Pulmonary artery endothelial cell (primary cell): ENCODE measurements at regions not wholly inside any gene's neighbourhood (a gene's known extent, or its start where the extent isn't known, plus 50 kb on each side); places are given as distances from the start of the nearest gene placed in this dataset.
"Not testable (repeated sequence)": the region's sequence is repeated elsewhere in the genome, so short reads cannot be mapped to it uniquely, and the experiment has no call there.

Experiments used
- DNase-seq: peaks from one replicate; pipeline ENCODE4 v3.0.0-alpha.2; 2011; ENCODE audit warnings: low read depth, low spot score

DNA sequence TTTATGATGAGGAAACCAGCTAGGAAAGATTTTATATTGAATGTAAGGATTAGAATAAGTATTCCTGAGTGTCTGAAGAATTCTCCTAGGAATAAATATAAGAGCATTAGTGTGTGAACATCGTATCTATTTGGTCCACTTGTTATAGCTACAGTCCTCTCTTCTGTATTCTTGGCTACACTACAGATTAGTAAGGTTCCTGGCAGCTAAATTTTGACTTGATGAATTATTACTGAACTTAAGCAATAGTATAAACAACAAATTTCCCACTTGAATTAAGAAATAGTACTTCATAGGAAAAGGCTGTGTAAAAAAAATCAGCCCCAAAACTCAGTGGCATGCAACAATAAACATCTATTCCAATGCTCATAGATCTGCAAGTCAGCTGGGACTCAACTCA lies 138.4 kb upstream of the G2E3 start:
- no peak for DNase-seq

DNA sequence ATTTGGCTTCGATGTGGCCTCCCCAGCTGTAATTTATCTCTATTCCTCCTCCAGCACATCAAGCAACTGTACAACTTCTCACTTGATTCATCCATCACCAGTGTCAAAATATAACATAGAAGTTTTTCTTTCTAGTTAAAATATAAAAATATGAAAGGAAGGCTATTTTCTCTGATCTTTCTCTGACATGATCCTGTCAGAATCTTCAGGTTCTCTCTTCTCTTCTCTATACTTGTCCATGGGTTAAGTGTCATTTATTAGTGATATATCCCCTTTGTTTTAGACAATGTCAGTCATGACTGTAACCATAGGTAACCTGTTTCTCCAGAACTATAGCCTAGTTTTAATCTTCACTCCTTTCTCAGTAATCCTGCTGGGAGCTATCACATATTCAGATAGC lies 132.5 kb upstream of the G2E3 start:
- no peak for DNase-seq

DNA sequence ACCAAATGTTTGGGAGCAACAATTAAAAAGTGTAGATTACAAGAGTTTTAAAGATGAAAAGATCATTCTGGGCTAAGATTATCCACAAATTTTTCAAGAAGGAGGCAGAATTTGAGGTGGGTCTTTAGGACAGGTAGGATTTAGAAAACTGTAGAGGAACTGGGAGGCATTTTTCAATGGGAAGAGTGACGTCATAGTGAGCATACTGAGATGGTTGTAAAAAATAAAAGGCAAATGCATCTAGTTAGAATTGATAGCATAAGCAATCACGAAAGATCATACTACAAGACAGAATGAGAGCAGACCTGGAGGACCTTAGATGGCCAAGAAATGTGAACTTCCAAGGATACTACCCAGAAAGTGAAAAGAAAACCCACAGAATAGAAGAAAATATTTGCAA lies 131.6 kb upstream of the G2E3 start:
- no peak for DNase-seq

DNA sequence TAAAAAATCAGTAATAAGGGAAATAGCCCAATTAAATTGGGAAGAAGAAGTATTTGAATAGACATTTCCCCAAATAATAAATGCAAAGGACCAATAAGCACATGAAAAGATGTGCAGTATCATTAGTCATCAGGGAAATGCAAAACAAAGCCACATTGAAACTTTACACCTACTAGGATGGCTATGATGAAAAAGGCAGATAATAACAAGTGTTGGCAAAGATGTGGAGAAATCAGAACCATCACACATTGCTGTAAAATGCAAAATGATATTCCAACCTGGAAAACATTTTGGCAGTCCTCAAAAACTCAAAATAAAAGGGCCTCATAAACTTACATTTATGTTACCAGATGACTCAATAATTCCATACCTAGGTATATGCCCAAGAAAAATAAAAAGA lies 131.1 kb upstream of the G2E3 start:
- DNase-seq = no peak

DNA sequence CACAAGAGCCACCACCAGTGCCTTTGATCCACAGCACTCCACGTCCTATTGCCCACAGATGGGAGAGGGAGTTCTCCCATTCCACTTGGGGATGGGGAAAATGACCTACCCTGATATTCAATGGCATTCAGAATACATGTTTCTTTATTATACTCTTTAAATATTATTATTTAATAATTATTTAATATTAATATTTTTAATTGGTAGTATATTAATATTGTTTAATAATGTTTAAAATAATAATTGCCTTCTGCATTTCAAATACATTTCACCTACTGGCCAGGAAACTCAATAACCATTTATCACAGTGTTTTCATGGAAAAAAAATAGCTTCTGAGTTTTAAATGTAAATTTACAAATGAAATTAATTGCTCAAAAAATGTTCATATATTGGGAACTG lies 127.4 kb upstream of the G2E3 start:
- DNase-seq = no peak

DNA sequence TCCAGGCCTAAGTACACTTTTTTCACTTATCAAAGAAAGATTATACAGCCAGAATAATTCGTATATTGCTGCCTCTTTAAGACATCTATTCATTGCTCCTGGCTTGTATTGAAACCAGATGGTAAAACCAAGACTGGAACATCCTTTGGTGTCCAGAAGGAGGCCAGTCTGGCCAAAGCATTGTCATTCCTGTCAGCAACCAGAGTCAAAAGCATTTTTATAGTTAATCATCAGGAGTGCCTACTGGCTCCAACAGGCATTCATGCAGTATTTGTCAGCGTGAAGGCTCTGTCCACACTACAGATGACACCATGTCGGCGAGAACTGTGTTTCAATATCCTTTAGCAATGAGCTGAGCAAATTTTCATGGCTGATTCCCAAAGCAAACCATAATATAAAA lies 118.0 kb upstream of the G2E3 start:
- DNase-seq = no peak

DNA sequence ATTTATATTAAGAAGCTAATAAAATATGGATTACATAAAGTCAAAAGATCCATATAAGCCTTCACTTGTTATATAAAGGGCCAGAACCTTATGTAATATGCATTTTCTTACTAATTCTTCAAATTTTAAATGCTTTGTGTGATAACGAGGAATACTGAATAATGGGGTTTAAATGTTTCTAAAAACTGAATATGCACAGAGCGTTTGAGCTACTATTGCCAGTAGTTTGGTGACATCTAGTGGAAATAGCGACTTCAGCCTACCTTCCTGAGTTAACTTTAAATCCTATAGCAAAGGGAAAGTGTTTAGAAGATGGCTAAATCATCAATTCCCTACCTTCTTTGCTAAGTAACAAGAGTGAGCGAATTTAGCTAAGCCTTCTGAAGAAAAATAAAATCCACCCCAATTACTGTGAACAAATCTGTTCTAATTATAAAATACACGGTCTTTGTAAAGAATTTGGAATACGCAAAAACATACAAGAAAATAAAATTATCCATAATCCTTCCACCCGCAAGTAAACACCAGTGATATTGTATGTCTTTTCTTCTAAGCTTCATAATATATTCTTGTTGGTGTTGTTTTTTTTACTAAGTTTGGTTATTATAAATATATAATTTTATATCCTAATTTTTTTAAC lies 115.5 kb upstream of the G2E3 start:
- no peak for DNase-seq

DNA sequence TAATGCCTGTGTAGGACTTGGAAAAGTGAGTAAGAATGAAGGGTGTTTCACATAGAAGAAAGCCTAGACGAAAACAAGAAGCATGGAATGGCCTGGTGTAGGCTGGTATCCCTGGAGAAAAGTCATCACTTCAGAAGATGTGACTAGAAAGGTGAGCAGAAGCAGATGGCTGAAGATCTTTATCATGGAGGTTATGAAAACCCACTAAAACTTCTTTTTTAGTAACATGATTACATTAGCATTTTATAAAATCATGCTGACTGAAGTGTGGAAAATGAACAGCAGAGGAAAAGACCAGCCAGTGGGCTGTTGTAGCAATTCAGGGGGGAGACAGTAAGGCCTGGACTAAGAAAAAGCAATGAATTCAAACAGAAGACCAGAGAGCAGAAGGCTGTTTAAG lies 114.5 kb upstream of the G2E3 start:
- no peak for DNase-seq

DNA sequence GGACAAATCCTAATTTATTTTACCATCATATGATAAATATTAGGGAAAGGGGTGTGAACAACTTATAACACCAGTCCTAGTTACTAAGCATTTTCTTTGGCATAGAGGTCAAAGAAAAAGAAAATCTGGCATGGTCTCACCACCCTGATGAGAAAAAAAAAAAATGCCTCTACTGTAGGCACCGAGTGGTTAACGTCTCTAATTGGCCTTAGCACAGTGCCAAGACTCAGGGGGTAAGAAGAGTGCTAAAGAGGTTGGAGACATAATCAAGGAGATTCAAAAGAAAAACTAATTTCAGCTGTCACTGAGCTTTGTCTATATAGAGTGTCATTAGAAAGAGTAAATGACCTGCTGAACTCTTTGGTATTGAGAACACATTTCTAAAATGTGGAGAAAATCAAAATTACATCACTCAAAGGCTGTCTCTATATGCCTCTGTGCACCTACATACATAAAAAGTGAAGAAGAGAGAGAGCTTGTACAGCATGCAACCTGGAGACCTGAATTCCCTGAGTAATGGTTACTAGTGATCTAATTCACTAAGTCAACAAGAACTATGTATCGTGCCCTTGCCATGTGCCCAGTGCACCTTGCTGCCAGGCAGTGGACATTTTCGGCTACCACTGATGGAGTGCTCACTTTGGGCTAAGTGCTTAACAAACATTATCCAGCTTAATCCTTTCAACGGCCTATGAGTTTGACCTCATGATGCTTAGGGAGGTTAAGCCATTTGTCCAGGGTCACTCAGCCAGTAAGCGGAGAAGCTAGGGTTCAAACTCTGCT lies 113.8 kb upstream of the G2E3 start:
- DNase-seq = no peak

DNA sequence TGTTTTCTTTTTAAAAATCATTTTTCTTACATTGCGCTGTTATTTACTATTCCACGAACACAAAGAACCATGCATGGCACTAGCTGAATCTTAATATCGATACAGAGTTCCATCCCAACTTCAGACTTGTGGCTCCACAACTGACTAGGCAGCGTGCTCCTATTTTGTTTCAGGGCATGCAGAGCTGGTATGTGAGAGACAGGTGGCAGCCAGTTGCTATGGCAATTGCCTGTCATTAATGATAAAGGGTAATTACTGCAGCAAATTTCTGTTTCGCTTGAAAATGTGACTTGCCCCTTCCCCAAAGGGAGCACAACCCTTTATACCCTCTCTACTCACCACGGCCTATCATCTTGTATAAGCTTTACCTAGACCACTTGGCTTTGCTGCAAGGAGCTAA lies 113.1 kb upstream of the G2E3 start:
- DNase-seq = no peak

DNA sequence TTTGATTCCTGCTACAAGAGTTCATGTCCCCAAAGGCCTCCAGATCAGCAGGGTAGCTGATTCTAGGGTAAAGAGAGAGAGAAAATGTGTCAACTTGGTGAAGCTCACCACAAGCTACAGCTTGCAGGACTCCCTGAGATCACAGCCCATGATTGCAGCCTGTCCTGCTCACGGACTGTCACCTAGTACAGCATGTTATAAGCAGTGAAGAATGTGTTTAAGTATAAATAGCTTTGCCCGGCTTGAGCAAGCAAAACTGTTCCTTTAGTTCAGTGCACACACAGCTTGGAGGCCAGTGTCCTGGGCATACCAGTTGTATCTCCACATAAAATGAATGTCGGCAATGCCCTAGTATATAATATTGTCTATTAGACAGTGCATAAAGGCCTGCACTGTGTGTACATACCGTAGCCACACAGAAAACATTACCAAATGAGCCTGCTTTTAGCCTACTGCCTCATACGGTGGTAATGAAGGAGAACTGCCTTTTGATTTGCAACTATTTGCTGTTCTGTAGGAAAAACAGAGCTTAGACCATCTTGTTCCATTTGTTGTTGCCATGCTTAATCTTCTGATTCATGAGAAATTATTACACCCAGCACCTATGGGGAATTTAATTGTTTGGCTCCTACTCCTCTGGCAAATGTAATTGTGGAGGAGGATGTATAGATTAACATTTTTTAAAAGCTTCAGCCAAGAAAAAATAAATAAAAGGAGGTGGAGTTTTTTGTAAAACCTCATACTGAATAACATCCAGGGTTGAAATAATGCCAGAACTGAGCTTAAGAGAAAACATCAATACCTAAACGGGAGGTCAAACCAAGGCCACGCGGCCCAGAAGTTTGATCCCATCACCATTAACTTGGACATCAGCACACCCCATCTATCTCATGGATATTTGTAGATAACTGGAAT lies 108.1 kb upstream of the G2E3 start:
- no peak for DNase-seq

DNA sequence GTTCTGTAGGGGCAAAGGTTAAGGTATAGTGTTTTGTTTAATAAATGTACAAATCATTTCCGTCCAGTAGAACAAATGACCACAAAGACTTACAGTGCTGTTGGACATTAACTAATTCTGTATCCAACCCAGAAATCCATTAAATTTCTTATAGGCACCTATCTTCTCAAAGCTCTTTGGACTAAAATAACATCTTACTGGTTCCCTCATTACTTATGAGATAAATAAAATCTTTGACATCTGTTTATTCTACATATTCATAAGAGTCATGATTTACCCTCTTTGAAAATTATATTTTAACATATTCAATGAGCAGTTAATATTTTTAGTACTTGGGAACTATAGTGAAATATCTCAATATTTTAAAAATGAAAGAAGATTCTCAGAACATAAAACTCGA lies 102.7 kb upstream of the G2E3 start:
- DNase-seq = no peak

DNA sequence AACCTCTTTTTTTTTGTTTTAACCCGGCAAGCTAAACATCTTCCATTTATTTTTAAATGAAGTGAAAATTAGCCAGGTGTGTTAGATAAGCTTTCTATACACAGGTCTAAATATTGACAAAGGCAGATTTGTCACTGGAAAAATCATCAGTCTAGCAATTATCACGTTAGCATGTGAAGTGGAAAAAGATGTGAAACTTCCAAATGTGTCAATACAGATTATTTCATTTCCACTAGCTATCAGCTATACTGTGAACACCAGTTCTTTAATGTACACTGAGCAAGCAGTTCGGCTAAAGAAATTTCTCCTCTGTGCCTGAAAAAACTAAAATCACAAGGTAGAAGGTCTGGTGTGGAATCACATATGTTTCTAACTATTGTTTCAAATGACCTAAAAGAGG lies 96.6 kb upstream of the G2E3 start:
- no peak for DNase-seq

DNA sequence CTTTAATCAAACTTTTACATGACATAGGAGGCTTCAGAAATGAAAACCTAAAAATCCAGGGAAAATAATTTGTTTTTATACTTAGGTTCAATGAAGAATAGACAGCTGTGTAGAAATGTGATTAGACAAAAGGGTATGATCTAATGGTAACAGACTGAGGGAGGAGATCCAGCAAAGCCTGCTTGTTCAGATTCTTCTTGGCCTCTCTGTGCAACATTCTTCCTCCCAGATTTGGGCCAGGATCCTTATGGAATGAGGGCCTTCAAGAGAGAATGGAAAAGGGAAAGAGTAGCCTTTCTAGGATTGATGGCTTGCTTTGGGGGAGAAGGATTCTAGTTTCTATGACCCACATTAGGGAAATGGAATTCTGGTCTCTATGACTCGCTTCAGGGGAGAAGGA lies 94.5 kb upstream of the G2E3 start:
- no peak for DNase-seq

DNA sequence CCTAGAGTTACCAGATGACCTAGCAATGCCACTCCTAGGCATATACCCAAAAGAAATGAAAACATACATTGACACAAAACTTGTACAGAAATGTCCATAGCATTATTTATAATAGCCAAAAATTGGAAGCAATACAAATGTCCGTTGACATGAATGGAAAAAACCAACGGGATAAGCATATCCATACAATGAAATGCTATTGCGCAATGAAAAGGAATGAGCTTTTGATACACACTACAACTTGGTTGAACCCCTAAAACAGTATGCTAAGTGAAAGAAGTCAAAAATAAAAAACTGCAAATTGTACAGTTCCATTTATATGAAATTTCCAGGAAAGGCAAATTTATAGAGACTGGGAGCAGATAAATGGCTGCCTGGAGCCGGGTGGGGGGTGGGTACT lies 90.6 kb upstream of the G2E3 start:
- DNase-seq = no peak

DNA sequence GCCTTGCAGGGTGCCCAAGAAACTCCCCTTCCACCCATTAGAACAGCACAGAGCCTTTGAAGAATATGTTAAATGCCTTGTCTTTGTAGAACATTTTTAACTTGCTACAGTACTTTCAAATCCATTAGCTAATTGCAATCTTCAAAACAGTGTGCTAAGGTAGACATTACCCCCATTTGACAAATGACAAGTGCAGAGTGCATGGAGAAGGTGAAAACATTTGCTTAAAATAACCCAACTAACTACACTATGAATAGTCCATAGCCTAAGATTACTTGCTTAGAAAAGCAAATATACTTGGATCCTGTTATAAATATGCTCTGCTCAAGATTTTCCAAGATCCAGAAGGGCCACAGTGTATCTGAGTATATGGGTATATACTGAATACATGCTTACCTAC lies 87.0 kb upstream of the G2E3 start:
- no peak for DNase-seq

DNA sequence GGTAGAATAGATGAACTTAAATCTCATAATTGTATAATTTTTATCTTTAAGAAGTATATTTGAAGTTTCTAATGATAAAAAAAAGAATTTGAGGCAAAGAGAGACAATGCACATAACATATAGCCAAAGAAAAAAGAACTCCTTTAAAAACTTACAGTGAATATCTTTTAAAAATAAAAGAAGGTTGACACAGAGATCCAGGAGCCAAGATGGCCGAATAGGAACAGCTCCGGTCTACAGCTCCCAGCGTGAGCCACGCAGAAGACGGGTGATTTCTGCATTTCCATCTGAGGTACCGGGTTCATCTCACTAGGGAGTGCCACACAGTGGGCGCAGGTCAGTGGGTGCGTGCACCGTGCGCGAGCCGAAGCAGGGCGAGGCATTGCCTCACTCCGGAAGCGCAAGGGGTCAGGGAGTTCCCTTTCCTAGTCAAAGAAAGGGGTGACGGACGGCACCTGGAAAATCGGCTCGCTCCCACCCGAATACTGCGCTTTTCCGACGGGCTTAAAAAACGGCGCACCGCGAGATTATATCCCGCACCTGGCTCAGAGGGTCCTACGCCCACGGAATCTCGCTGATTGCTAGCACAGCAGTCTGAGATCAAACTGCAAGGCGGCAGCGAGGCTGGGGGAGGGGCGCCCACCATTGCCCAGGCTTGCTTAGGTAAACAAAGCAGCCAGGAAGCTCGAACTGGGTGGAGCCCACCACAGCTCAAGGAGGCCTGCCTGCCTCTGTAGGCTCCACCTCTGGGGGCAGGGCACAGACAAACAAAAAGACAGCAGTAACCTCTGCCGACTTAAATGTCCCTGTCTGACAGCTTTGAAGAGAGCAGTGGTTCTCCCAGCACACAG lies 84.9 kb upstream of the G2E3 start:
- not testable (repeated sequence) for DNase-seq

DNA sequence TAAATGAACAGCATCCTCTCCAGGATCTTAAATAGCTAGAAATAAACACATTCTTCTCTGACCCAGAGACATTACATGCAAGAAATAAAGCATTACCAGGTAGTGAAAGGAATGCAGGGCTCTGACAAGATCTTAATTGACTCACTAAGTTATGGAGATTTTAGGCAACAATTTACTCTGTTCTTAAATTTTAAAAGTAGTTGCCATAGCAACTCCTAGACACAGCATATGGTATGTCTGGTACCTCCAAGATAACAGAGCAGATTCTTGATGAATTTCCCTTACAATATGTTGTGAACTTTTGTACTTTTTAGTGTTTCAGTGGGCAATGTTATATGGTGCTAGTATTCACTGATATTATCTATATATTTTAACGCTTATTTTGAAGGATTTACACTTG lies 76.7 kb upstream of the G2E3 start:
- DNase-seq = no peak

DNA sequence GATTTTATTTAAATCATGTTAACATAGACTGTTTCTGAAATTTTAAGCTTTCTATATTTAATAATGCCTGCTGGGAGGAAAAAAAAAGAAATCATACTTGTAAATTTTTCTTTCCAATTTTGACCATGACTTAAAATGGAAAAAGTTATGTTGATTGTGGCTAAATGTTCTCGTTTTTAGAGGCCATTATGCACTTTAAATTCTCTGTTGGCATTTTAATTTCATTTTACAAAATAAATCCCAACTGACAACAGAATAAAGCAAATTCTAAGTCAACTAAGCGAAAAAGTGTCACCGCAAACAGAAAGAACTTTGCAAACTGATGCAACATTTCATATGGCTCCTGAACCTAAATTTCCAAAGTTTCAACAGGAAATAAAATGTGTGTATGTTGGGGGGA lies 74.8 kb upstream of the G2E3 start:
- DNase-seq = no peak

DNA sequence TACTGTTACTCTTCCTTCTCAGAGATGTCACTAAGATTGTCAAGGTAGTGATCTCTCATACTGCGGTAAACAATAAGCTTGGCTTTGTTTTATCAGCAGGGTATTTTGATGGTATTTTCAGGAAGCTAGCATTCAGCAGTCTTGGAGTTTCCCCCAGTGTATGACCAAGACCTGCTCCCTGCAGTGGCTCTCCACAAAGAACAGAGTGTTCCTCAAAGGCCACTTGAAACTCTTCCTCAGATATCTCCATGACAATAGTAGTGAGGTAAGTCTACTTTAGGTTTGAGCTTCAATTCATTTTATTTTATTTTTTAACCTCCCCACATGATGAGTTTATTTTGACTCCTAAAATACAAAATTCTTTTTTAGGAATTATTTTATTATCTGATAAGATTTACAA lies 74.0 kb upstream of the G2E3 start:
- no peak for DNase-seq

DNA sequence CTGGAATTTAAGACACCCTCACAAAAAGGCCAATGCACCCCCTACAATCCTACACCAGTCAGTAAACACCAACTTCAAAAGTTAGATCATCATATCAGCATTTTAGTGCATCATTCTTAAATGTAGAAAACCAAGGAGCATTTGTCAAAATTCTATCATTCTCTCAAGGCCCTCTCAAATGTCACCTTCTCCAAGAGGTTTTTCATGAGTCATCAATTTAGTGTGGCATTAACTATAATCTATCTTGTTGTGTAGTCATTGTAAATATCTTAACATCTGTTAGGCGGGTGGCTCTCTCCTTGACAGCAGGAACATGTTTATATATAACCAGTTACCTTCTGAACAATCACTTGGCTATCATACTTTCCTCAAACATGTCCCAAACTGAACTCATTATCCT lies 62.1 kb upstream of the G2E3 start:
- DNase-seq = no peak

DNA sequence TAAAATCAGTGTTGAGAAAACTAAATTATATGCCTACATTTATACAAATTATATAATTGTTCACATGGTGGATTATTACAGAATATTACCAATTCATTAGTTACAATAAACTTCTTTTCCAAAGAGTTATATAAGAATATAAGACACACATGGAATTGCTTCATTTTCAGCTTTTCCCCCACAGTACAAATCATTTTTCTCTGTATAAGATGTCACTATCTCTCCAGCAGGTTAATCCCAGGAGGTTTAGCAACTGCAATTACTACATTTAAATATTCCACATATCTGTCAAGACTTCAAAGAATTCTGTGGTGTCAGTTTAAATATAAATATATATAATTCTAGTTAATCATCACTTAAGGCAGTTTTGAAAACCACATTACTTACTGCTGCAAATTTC lies 59.6 kb upstream of the G2E3 start:
- DNase-seq = no peak
